AG09309 (cell line): ENCODE measurements at regions not wholly inside any gene's neighbourhood (a gene's known extent, or its start where the extent isn't known, plus 50 kb on each side); places are given as distances from the start of the nearest gene placed in this dataset.

ENCODE experiments used
- DNase-seq: peaks from one replicate; pipeline ENCODE4 v3.0.0-alpha.2; 2010; ENCODE audit warnings: low read depth
- H3K4me3 ChIP-seq: 2 replicates; pipeline ENCODE4 v1.5.1; 2011; ENCODE audit warnings: mild to moderate bottlenecking, low read depth, low read length, moderate library complexity; ENCODE audit not compliant: control insufficient read depth
- CTCF ChIP-seq: IDR thresholded peaks from 2 replicates; pipeline ENCODE4 v1.5.1; 2011; ENCODE audit warnings: mild to moderate bottlenecking, low read depth, low read length, inconsistent platforms; ENCODE audit not compliant: insufficient read depth, control insufficient read depth; ENCODE audit errors: missing control alignments

- H3K4me3 ChIP-seq, result no peak overlapping the region
- no peak for TF ChIP-seq CTCF
- no peak for DNase-seq
Measured at GRCh38 chr12:92257261-92257660, 111.6 kb upstream of the BTG1 start.

- no peak overlapping the region for H3K4me3 ChIP-seq
- TF ChIP-seq CTCF, result no peak
- DNase-seq, result no peak
Measured at GRCh38 chr12:92255741-92256140, 110.1 kb upstream of the BTG1 start.

- TF ChIP-seq CTCF, result no peak
- DNase-seq, result peak; percentile 11
- no peak overlapping the region for H3K4me3 ChIP-seq
Measured at GRCh38 chr12:92253301-92253700, 107.7 kb upstream of the BTG1 start.

GRCh38 chr12:92248977-92249376, 103.3 kb upstream of the BTG1 start:
- no peak for DNase-seq
- no peak for TF ChIP-seq CTCF
- no peak overlapping the region for H3K4me3 ChIP-seq

- peak; percentile 1 for DNase-seq
- TF ChIP-seq CTCF, result peak; percentile 1
- no peak overlapping the region for H3K4me3 ChIP-seq
Measured at GRCh38 chr12:92244036-92244435, 98.4 kb upstream of the BTG1 start.

- H3K4me3 ChIP-seq, result no peak overlapping the region
- DNase-seq, result peak; percentile 37
- TF ChIP-seq CTCF, result no peak
Measured at GRCh38 chr12:92242907-92243306, 97.3 kb upstream of the BTG1 start.
